Fibroblast of villous mesenchyme (primary cell): ENCODE measurements at regions not wholly inside any gene's neighbourhood (a gene's known extent, or its start where the extent isn't known, plus 50 kb on each side); places are given as distances from the start of the nearest gene placed in this dataset.

ENCODE experiments used
- DNase-seq: peaks from one replicate; pipeline ENCODE4 v3.0.0-alpha.2; 2010; ENCODE audit warnings: low read depth
- H3K4me3 ChIP-seq: 2 replicates; pipeline ENCODE4 v1.5.1; 2011; ENCODE audit warnings: low read depth, mild to moderate bottlenecking, low read length
- TF ChIP-seq, protein P1 (sequence below): IDR thresholded peaks from 2 replicates; pipeline ENCODE4 v1.5.1; 2012; ENCODE audit warnings: low read depth, mild to moderate bottlenecking, low read length; ENCODE audit not compliant: insufficient read depth

DNA sequence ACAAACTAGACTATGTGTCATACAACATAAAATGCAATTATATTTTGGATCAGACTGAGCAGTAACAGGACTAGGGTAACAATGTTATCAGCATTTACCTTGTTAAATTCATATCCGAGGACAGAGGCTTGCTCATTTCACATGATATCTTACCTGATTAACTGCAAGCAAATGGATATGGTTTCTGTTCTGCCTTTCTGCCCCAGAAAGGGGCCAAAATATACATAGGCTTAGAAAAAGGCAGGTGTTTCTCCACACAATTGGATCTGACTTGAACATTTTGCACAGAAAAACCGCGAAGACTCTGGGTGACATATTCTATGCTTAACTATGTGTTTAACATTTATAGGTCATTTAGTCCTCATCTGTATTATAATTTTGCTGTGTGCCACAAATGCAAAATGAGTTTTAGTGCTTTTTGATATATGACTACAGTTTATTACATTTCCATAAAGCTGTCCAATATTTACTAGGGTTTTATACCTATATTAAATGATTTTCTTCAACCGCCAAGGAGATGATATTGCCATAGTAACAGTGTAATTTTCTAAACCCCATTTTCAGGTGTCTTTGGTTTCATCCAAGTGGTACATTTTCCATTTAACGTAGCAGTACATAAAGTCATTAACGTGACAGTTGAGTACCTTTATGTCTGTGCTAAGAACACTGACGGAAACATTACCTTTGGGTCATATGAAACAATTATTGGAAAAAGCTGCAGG lies 249.3 kb upstream of the KRR1 start:
- no peak for DNase-seq
- H3K4me3 ChIP-seq, result no peak overlapping the region
- TF ChIP-seq, protein P1, sequence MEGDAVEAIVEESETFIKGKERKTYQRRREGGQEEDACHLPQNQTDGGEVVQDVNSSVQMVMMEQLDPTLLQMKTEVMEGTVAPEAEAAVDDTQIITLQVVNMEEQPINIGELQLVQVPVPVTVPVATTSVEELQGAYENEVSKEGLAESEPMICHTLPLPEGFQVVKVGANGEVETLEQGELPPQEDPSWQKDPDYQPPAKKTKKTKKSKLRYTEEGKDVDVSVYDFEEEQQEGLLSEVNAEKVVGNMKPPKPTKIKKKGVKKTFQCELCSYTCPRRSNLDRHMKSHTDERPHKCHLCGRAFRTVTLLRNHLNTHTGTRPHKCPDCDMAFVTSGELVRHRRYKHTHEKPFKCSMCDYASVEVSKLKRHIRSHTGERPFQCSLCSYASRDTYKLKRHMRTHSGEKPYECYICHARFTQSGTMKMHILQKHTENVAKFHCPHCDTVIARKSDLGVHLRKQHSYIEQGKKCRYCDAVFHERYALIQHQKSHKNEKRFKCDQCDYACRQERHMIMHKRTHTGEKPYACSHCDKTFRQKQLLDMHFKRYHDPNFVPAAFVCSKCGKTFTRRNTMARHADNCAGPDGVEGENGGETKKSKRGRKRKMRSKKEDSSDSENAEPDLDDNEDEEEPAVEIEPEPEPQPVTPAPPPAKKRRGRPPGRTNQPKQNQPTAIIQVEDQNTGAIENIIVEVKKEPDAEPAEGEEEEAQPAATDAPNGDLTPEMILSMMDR, result no peak

DNA sequence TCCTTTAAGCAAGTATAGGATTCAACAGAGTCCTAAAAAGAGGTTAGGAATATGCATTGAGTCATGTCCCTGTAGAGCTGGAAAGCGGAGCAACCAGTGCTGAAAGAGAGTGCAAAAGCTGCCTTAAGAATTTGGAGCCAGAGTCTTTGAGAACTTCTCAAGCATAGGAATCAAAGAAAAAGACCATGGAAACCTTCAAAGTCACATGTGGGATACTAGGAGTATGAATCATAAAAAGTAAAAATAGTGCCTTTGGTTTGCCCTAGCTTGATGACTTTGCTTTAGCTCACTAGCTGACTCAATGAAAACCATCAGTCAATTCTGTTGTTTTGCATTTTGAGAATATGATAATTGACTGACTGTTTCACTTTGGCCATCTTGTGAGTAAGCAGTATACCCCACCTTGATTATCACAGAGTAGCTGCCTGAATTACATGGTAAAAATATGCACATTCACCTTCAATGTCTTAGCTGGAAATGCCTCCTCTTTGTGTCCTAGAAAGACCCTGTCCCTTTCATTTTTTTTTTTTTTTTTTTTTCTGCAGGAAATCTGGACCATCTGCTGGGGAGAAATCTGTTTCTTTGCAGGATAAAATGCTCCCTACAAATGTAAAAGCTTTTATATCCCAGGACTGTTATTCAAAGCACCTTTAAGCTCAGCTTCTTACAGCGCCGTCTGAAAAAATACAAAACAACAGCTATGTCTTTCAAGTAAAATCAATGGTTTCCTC lies 248.6 kb upstream of the KRR1 start:
- TF ChIP-seq, protein P1, result no peak
- H3K4me3 ChIP-seq, result no peak overlapping the region

DNA sequence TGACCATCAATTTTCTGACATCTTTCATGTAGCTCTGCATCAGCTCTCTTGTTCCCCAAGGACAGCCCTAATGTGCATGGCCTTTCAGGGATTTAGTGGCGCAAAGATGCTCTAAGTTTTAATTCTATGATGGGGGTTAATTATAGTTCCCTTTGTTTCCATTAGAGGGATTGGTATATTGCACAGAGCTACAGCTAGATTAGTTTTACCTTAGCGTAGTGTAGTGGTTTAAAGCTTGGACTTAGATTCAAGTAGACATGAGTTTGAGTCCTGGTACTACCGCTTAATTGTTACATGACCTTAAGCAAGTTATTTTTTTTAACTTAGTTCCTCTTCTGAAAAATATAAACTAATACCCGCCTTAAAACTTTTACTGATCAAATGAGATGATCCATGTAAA lies 247.8 kb upstream of the KRR1 start:
- TF ChIP-seq, protein P1, result no peak
- H3K4me3 ChIP-seq, result no peak overlapping the region
- DNase-seq, result no peak

More for the DNA sequence above, 248.6 kb upstream of the KRR1 start:
- peak; percentile 39 for DNase-seq

DNA sequence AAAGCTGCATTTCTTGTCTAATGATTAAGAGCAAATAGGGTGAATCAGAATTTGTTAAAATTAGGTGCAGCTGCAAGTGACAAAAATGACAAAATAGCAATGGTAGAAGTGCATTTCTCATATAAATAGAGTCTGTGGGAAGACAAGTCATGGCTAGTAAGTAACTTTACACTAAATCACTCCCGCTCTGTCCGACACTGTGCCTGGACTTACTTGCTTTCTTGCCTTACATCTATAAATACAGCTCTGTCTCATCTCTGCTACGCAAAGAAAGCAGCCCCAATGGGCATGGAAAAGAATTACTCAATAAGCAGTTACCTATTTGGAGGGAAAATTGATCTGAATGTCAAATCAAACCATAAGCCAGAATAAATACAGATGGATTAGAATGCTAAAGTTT lies 245.4 kb upstream of the KRR1 start:
- TF ChIP-seq, protein P1, result no peak
- no peak for DNase-seq
- H3K4me3 ChIP-seq, result no peak overlapping the region

DNA sequence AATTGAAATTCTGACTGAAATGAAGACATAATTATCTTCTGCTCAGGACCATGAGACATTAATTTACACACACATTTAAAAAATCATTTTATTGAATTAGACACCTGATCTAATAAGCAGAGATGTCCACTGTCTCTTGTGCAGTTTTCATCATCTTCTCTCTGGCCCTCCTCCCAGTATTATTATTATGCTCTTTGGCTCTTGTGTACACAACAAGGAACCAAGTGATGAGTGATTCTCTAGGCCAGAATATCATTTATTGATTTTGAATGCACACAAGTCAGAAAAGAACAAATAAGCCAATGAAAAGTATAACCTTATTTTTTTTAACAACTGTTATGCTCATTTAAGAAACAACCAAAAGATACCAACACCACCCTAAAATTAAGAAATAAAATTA lies 244.7 kb upstream of the KRR1 start:
- H3K4me3 ChIP-seq, result no peak overlapping the region
- no peak for DNase-seq
- TF ChIP-seq, protein P1, result no peak

DNA sequence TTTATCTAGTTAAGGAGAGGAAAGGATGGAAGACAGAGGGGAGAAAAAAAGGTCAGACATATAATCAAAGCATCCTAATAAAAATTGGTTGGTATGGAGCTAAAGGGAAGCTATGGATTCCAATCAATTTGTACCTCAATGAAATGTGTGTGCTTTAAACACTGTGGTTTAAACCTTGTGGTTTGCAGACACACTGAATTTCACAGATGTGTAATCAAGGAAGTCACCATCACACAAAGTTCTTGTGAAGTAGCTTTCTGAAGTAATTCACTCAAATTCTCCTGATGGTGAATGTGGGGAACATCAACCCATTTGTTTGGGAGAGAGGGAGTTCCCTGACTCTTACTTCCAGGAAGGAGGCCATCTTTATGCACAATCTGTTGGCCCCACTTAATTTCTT lies 243.3 kb upstream of the KRR1 start:
- TF ChIP-seq, protein P1, result no peak
- no peak overlapping the region for H3K4me3 ChIP-seq
- no peak for DNase-seq
